Stimulated activated CD4-positive, alpha-beta T cell treated with anti-CD3 and anti-CD28 coated beads, Interleukin-1b, Interleukin-23, amount 100 ng/mL, for 48 hours (primary cell): ENCODE measurements at regions not wholly inside any gene's neighbourhood (a gene's known extent, or its start where the extent isn't known, plus 50 kb on each side); places are given as distances from the start of the nearest gene placed in this dataset.

Experiments
- DNase-seq: peaks from one replicate; pipeline ENCODE4 v3.0.0-alpha.2; 2020

- DNase-seq: no peak
Observed at GRCh38 chr14:53793790-53794505, 162.7 kb downstream of the BMP4 start.

DNA sequence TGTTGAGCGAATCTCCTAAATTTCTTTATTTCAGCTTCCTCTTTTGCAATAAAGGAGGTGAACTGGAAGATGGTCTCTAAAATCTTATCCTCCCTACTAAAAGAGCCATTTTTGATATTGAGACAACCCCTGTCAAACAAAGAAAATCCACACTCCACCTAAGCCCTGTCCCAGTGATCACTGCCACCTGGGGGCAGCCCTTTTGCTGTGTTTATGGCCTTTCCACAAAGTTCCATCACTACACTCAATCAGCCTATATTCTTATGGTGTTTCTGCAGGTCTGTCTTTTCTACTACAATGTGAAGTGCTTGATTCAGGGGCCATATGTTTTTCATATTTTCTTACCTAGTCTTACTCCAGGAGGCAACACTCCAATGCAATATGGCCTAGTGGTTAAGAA, 163.7 kb downstream of the BMP4 start:
- DNase-seq: no peak

- DNase-seq: no peak
Observed at GRCh38 chr14:53790731-53791500, 165.7 kb downstream of the BMP4 start.

- no peak for DNase-seq
Observed at GRCh38 chr14:53788566-53788965, 168.1 kb downstream of the BMP4 start.

DNA sequence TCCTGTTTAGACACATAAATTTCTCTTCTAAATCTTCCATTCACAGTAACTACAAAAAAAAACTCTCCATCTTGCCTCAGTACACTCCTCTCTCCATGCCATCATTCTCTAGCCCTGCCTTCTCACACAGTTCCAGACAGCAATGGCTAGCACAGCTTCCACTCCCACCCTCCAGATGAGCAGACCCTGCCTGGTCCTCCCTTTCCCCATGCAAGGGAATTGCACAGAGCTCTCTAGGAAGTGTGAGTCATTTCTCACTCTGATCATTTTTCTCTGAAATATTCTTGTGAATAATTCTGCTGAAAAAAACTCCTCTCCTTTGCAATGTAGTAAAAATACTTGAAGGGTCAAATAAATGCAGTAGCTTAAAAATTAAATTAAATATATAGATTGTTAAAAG, 170.6 kb downstream of the BMP4 start:
- DNase-seq: no peak

GRCh38 chr14:53784688-53785087, 171.9 kb downstream of the BMP4 start:
- DNase-seq: no peak

- no peak for DNase-seq
Observed at GRCh38 chr14:53783256-53783655, 173.4 kb downstream of the BMP4 start.

DNA sequence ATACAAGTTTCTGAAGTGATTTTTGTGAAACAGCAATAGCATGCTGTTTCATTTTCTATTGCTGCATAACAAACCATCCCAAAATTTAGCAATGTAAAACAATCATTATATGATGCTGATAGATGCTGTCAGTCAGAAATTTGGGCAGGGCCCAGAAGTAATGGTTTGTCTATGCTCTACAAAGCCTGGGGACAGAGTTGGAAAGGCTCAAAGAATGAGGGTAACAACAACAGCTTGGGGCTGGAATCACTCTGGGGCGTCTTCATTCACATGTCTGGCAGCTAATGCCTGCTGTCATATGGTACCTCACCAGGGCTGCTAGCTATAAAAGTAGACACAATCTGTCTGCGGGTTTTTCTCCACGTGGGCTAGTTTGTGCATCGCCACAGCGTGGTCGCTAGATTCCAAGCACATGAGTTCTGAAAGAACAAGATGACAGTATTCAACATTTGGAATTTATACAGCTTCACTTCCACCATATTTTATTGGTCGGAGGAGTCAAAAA, 176.5 kb downstream of the BMP4 start:
- DNase-seq: no peak

- DNase-seq: no peak
Observed at GRCh38 chr14:53779301-53779700, 177.3 kb downstream of the BMP4 start.

DNA sequence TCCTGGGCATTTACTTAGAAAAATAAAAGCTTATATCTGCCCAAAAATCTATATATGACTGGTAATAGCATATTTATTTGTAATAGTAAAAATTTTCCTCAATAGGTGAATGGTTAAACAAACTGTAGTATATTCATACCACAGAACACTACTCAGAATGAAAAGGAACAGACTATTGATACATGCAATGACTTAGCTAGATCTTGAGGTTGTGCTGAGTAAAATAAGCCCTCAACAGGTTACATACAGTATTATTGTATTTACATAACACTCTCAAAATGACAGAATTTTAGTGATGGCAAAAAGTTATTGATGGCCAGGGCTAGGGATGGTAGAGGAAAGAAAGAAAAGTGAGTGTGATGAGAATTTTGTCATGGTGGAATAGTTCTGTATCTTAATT, 178.4 kb downstream of the BMP4 start:
- no peak for DNase-seq

DNA sequence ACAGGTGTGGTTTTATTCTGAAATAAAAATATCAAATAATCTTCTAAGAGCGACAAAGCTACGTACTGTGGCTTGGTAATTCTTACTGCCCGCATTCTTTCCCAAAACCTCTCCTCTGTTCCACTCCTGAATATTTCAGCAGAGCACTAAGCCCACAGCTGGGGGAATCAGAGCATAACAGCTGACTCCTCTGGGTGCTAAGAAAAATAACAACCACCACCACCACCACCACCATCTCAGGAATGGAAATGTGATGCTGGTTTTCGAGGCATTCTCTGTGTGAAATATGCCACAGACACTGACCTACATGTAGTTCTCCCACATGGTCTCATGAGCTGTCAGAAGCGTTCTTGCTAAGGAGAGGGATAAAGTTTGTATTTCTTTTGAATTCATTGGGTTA, 183.7 kb downstream of the BMP4 start:
- DNase-seq: no peak

- no peak for DNase-seq
Observed at GRCh38 chr14:53767566-53767965, 189.1 kb downstream of the BMP4 start.

DNA sequence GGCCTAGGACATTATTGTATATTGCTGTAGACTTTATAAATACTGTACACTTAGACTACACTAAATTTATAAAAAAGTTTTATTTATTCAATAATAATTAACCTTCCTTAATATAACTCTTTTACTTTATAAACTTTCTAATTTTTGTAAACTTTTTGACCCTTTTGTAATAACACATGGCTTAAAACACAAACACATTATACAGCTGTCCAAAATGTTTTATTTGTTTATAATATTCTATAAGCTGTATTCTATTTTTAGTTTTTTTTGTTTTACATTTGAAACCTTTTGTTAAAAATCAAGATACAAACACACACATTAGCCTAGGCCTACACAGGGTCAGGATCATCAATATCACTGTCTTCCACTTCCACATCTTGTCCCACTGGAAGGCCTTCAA, 190.0 kb downstream of the BMP4 start:
- DNase-seq: no peak

DNA sequence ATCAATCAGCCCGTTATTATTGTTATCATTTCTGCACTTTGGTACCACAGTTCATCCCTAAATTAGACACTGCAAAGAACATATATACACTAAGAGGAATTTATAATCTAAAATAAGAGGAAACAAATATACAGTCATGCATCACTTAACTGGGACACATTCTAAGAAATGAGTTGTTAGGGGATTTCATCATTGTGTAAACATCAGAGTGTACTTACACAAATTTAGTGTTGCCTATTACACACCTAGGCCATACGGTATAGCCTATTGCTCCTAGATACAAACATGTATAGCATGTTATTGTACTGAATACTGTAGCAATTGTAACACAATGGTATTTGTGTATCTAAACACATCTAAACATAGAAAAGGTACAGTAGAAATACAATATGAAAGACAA, 190.5 kb downstream of the BMP4 start:
- no peak for DNase-seq

GRCh38 chr14:53764846-53765245, 191.8 kb downstream of the BMP4 start:
- DNase-seq: no peak

GRCh38 chr14:53758141-53758540, 198.5 kb downstream of the BMP4 start:
- DNase-seq: no peak

GRCh38 chr14:53757732-53758131, 198.9 kb downstream of the BMP4 start:
- no peak for DNase-seq

DNA sequence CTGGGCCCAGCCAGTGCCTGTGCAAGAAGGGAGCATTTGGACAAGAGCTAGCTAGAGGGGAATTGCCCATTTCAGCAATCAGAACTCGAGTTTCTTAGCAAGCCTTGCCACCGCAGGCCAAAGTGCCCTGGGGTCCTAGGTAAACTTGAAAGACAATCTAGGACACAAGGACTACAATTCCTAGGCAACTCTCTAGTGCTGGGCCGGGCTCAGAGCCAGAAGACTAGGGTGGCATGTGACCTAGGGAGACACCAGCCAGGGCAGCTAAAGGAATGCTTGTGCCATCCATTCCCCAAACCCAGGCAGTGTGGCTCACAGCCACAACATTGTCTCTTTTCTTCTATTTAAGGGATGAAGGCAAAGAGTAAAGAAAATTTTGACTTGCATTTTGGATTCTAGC, 205.0 kb downstream of the BMP4 start:
- DNase-seq: no peak

DNA sequence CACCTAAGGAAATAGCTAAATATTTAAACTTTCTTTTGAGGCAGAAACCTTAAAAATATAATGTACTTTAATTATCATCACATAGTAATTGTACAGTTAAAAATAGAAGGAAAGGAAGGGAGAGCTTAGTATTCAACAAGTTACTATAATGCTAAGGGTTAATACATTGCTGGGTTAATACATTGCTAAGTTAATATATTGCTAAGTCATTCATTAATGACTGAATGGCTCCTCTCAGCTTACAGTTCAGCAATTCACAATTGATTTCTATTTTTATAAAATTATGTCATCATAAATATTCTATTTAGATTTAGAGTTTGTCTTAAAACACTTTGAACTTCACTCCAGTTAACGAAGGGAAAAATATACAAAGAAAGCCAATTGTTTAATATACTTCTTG, 207.9 kb downstream of the BMP4 start:
- no peak for DNase-seq

DNA sequence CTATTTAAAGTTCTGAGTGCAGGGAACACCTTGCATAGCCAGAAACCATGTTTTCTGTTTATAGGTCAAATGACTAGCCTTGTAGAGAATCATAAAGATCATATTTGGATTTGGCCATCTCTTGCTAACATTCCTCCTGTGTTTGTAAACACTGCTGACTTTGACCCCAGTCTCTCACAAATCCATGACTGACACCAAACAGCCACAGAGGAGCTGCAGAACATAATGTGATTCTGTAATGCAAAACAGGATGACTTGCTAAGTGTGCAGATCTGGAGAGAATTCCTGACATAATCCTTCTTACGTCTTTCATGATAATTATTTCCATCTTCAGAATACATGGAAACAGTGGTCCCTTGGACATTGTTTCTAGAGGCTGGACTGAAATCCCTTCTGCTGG, 211.8 kb downstream of the BMP4 start:
- DNase-seq: no peak

- no peak for DNase-seq
Observed at GRCh38 chr14:53743371-53743770, 213.3 kb downstream of the BMP4 start.

- no peak for DNase-seq
Observed at GRCh38 chr14:53742233-53742620, 214.4 kb downstream of the BMP4 start.

DNA sequence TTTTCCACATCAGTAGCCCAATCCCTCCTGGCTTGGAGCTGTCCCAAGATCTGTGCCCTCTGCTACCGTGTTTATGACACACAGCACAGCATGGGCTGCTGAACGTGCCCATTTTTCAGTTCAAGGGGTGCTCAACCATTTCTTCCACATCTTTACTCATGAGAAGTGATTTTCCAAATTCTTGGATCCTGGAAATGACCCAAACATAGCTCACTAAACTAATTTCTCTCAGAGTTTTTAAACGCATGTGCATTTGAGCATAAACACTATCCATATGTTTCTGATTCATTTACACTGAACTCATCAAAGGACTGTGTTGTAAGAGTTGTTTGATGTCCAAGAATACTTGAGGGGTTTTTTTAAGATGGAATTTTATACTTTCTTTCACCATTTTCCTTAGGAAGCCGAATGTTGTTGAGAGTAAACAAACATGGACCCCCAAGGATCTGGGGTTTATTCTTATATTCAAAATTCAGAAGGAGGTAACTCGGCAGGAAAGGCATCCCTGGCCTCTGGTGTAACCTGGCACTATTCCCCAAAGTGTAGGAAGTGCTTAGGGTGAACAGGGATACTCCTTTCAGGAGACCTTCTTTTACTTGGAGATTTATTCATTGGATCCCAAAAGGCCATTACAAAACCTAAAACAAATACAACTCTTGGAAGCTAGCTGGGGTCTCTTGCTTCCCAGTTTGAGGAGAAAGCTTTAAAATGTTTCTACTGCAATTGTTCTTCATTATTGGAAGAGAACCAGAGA, 215.0 kb downstream of the BMP4 start:
- no peak for DNase-seq

DNA sequence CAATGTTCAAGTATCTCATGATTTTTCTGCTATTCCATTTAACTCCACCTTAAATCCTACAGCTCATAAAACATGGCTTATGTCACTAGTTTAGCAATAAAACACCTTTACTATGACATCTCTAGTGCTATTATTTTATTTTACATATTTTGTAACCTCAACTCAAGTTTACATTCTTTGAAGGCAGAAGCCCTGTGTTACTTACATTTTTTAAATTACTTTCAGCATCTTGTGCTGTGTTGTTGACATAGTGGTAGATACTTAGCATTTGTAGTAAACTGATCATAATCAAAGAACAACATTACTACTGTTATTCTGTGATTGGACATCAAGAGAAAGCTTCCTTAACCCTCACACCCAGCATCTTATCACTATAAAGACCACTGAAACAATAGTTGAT, 216.1 kb downstream of the BMP4 start:
- DNase-seq: no peak
